Hematopoietic multipotent progenitor cell (in vitro differentiated cells): ENCODE measurements at regions not wholly inside any gene's neighbourhood (a gene's known extent, or its start where the extent isn't known, plus 50 kb on each side); places are given as distances from the start of the nearest gene placed in this dataset.
"Not testable (repeated sequence)": the region's sequence is repeated elsewhere in the genome, so short reads cannot be mapped to it uniquely, and the experiment has no call there.

ENCODE experiments used
- DNase-seq, 3 donors: peaks; one replicate each; pipeline ENCODE4 v3.0.0-alpha.2; 2011 to 2015; ENCODE audit warnings: low read depth in 2 of 3, low spot score in 2 of 3

DNA sequence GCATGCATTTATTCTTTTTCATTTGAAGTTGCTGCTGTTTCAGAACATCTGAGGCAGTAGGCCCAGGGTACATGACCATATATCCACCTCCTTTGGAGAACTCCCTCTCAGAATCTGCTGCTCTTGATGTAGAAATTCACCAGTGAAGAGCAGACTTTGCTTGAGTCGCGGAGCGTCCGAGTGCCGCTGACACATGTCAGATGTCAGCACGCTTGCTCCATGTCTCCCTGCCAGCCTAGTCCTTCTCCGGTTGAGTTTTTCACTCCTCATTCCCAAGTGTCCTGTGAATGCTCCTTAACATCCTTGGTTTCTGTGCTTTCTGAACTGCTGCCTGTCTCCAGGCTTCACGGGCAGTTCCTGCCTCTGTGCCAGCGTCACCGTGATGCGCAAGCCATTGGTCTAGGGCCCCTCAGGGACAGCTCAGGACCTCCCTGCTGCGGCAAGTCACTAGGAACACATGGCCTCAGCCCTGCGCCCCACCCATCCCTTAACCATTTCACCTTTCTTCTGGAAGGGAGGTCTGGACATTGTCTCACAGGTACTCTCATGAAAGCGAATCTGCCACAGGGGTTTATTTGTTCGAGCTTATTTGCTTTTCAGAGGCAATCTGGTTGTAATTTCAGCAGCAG is 93.1 kb upstream of the RBPJ start:
- no peak for DNase-seq

DNA sequence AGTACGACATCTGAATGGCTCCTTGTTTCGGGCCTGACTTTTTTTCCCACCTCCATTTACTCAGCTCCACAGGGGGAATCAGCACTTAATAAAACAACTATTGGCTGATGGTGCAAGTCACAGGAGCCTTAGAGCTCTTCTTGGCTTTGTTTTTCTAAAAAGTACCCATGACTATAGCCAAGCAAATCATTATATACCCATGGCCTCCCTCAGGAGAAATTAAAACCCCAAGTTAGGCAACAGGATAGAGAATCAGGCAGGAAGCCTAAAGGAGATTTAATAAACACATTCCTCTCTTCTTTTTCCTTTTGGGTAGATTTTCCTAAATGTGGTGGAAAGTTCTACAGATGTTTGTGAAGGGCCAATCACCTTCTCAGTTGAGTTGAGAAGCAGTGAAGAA is 91.9 kb upstream of the RBPJ start:
- DNase-seq, result no peak

DNA sequence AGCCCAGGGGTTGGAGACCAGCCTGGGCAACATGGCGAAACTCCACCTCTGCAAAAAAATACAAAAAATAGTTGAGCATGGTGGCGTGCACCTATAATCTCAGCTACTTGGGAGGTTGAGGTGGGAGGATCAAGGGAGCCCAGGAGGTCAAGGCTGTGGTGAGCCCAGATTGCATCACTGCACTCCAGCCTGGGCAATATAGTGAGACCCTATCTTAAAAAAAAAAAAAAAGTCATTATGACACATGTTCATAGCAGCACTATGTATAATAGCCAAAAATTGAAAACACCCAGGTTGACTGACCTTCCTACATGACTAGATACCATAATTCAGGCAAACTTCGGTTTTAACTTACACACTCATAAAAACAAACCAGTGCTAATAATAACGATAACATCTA is 90.8 kb upstream of the RBPJ start:
- DNase-seq, result no peak

DNA sequence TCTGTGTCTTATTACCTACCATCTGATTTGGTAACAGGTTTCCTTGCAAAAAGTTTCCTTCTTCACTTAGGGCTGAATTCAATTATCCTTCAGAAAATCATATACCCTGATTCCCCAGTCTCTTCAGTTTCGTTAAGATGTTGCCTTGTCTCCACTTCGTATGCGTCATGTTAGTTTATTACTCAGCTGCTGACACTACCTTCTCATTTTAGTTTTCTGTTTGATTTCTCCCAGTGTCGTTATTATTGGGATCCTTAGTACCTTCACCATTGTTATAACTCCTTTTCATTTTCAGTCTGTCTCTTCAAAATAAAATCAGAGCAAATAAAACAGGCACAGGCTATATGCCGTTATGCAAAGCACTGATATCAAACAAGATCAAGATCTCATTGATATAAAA is 87.5 kb upstream of the RBPJ start:
- no peak for DNase-seq

DNA sequence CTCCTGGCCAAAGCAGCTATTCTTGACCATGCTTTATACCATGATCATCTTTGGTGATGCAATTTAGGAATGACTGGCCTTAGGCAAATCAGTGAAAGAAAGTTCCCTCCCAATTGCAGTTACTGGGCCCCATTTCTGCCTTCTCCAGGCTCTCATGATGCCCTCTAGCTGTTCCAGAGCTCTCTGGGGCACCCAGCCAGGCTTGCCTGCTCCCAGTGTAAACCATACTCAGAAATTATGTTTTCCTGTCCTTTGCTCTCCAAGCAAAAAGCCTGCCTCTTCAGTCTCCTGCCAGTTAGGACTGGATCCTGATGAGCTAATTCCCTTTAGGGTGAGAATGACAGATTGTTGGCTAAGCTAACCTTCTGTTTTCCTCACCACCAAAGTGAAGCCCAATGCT is 85.3 kb upstream of the RBPJ start:
- no peak for DNase-seq

DNA sequence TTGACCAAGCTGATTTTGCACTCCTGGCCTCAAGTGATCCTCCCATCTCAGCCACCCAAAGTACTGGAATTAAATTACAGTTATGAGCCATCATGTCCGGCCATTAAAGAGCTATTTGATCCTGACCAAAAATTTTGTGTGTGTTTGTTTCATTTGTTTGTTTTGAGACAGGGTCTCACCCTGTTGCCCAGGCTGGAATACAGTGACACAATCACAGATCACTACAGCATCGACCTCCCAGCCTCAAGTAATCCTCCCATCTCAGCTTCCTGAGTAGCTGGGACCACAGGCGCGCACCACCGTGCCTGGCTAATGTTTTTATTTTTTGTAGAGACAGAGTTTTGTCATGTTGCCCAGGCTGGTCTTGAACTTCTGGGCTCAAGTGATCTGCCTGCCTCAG is 82.9 kb upstream of the RBPJ start:
- no peak for DNase-seq

DNA sequence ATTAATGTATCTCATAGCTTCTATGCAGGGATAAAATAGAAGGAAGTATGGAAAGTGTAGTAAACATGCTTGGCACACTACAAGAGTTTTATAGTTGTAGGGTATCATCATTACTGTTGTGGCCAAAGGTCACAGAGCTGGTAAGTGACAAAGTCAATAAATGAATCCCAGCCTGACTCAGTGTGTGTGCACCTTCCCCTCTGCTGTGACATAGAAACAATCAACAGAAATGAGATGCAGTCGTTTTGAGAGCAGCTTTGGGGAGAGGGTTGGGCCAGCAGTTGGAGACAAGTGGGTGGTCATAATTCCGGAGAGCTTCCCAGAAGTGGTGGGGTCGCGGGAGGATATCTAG is 82.4 kb upstream of the RBPJ start:
- DNase-seq, result no peak

DNA sequence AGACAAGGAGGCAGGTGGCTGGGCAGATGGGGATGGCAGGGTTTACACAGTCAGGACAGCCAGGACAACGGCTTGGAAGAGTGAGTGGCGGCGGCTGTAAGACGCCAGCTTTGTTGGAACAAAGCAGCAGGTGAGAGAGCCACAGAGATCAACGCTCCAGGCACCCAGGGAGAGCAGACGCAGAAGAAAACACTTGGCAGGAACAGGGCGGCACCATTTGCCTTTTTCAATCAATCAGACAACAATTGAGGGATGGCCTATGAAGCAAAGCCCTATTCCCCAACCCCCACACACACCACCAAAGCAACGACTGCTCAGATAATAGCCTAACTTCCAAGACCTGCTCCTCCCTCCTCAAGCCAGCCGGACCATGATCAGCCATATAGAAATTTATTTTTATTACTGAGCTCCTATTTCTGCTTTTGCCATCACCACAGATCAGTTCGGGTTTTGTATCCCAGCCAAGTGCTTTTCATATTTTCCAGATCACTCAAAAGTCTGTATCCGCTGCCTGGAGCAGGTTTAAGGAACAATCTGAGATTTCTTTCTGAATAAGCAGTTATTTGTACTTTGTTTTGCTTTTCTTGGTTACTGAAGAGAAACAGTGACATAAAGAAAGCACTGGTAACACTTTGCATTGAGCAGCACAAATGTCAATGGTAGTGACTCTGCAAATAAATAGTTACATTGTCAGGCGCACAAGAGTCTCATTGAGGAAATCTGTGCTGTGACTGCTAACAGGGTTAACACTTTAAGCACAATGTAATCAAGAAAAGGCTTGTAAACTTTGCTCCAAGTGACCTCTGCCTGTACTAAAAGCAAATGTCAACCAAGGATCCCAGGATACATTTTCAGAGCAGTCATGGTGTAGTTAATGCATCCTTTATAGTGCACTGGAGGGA is 81.8 kb upstream of the RBPJ start:
- DNase-seq, result no peak

DNA sequence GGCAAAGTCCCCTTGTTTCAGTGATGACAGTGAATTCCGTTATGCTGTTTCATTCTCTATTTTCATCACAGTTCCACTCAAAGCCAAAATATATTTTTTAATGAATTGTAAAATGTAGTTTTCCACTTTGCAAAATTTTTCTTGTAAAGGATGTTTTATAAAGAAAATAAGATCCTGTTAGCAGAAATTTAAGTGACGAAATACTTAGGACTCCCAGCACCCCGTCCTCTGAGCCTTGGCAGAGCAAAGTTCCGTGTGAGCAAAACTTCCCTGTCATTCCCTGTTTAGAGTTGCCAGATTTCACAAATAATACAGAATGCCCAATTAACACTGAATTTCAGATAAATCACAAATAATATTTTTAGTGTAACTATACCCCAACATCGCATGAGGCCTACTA is 81.0 kb upstream of the RBPJ start:
- DNase-seq, result no peak

DNA sequence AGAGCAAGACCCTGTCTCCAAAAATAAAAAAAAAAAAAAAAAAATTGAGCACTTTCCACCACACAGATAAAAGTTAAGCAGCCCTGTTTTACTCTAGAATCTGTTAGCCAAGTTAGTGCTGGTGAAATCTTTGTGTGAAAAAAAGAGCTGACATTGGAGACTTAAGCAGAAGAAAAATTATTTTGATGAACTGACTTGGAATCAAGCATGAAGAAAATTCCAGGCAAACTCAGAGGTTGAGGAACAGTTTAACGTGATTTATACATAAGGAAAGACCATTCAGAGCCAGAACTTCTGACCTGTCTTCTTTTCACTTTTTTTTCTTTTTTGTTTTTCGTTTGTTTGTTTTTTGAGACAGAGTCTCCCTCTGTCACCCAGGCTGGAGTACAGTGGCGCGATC is 79.6 kb upstream of the RBPJ start:
- DNase-seq, result no peak

DNA sequence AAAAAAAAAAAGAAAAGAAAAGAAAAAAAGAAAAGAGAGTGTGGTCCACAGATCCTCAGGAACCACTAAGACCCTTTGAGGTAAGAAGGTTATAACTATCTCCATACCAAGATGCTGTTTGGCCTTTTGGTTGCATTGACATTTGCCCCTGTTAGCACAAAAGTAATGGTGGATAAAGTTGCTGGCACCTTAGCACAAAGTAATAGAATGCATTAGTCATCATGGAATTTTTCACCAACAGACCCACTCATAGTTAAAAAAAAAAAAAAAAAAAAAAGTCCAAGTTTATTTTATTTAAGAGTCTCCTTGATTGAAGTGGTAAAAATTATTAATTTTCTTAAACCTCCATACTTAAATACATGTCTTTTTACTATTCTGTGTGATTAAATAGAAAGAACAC is 78.4 kb upstream of the RBPJ start:
- DNase-seq, result no peak

DNA sequence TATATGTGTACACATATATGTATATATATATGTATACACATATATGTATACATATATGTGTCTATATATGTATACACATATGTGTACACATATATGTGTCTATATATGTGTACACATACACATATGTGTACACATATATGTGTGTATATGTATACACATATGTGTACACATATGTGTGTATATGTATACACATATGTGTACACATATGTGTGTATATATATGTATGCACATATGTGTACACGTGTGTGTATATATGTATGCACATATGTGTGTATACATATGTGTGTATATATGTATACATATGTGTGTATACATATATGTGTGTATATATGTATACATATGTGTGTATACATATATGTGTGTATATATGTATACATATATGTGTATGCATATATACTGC is 76.7 kb upstream of the RBPJ start:
- DNase-seq, result peak in 1 of 3 donors; percentile 4

DNA sequence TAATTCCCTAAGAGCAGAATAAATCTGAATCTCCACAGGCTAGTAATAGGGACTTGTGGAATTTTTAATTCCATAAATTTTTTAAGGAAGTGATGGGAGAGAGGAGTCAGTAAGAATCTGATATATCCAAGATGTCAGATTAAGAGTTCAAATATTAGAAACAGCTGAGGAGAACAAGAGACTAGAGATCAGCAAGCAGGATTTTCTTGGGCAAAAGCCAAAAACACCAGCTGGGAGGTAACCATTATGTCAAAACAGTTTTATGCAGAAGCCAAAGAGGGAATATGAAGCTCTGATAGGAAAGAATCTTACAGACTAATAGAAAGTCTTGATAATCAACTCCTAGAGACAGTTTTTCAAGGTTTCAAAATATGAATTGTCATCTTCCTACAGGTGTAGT is 72.2 kb upstream of the RBPJ start:
- no peak for DNase-seq

DNA sequence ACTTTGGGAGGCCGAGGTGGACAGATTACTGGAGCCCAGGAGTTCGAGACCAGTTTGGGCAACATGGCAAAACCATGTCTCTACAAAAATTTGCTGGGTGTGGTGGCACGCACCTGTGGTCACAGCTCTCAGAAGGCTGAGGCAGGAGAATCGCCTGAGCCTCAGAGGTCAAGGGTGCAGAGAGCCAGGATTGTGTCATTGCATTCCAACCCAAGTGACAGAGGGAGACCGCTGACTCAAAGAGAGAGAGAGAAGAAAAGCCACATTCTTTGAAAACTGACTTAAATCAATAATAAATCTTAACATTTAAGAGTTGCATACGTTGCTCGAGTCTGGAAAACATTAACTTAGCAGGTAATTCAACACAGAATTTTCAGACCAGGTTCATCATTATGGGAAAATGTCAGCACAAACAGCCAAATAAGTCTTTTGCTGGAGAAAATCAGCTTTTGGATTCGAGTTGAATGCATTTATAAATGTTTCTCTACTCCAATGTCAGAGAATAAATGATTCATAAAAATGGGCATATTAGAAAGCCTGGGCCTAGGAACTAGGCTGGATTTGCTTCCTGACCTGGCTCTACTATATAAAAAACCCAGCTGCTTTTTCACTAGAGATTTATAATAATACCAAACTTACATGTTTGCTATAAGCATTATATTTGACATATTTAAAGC is 68.3 kb upstream of the RBPJ start:
- DNase-seq, result no peak

DNA sequence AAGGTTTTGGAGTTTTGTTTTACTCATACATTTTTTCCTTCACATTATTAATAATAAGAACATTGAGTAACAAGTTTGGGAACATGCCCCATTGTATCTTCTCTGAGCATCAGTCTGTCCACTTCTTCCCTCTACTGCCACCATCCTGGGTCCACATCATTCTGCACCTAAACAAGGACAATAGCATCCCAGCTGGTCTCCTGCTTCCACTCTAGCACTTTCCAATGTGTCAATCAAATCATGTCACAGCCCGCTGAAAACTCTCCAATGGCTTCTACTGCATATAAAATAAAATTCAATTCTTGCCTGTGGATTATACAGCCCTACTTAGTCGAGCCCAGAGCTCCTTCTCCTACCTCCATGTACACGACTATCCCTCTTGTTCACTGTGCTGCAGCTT is 66.8 kb upstream of the RBPJ start:
- no peak for DNase-seq

DNA sequence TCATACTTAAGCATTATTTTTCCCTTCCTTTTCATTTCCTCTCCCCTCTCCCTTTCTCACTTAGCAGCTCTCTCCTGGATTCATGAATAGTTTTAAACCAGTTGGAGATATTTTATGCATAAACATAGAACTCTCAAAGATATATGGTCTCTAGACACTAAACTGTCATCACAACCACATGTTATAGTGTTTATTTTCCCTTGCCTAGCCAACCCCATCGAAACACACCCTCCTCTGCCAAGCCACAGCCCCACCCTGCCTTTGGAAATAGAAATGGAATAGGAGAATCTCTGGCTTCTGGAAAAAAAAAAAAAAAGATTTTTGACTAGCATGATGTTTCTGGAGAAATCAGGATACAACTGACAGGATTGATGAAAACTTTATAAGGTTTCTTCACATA is 64.8 kb upstream of the RBPJ start:
- DNase-seq, result no peak

DNA sequence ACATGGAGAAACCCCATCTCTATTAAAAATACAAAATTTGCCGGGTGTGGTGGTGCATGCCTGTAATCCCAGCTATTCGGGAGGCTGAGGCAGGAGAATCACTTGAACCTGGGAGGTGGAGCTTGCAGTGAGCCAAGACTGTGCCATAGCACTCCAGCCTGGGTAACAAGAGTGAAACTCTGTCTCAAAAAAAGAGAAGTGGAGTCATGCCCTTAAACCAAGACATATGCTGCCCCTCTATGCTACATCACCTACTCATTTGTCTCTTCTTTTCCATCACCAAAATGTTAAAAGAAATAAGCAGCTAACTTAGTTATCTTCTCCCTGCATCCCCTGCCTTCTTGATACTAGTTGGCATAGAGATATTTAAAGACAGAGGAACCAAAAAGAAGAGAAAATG is 63.4 kb upstream of the RBPJ start:
- not testable (repeated sequence) for DNase-seq

DNA sequence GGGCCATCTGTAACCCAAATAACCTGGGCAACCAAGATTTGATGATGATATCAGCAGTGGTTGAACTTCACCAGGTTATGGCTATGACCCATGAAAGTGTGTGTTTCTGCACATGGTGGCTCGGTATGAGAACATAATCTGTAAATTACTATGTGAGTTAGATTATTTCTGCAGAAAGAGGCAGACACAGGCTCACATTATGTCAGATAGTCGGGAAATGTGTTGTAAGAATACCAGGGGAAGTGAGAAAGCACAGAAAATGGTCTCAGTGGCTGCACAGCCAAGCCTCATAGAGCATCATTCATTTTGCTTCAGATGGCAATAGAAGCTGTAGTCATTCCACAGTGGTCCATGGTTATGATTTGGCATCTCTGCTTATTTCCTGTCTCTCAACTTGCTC is 63.0 kb upstream of the RBPJ start:
- no peak for DNase-seq

DNA sequence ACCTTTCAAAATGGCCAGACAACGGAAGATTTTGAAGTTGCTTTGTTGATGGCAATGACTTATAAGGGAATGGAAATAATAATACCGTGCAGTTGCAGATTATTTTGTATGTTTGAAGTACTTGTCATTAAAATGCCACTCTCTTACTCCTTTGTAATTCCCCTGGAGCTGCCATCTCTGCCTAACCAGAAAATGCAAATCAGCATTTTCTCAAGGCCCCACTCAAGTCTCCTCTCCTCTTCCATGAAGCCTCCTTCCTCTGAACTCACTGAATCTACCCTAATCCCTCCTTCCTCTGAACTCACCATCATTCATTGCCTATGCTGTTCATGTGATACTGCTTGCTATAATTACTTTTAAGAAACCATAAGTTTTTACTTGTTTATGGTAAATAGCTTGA is 60.2 kb upstream of the RBPJ start:
- DNase-seq, result no peak

DNA sequence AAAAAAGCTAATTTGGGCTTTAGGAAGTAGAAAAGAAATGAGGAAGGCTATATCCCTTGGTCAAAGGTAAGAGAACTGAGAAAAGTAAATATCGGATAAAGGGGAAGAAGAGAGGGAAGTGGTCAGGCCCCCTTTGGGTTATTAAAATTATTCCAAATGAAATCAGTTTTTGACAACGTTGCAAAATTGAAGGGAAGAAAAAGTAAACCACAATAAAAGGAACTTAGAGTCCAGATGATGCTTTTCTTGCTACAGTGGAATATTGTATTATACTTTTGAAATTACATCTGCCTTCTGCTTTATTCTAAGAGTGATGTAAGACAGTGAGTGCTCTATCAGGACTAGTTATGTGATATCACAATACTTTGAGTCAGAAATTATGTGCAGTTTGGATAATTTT is 59.4 kb upstream of the RBPJ start:
- no peak for DNase-seq

DNA sequence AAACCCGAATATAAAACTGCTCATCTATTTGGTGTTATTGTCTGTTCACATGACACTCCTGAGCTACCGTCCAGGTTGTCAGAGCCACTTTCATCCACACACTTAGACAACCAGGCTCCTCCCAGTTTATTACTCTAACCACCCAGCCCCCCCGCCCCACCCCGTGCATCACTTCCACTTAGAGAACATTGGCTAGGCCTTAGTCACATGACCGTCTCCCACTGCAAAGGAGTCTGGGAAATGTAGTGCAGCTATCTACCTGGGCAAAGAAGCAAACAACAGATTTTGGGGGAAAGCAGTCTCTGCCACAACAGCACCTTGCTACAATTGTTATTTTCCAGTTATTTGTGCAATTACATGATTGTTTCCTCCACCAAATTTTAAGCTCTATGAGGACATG is 57.6 kb upstream of the RBPJ start:
- DNase-seq, result no peak

DNA sequence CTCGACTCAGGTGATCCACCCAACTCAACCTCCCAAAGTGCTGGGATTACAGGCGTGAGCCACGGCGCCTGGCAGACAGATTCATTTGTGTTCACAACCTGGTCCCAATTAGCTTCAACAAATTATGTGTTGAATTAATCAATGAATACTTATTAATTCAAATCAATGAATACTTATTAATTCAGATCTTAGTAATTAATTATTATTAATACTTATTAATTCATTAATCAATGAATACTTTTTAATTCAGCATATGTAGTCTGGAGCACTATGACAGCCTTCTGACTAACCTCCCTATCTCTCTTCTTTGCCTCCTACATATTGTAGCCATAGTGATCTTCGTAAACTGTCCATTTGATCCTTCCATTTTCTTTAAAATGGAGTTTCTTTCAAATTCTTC is 56.7 kb upstream of the RBPJ start:
- DNase-seq, result no peak
